Activated CD8-positive, alpha-beta memory T cell treated with anti-CD3 and anti-CD28 coated beads for 1 hour (primary cell): ENCODE measurements at regions not wholly inside any gene's neighbourhood (a gene's known extent, or its start where the extent isn't known, plus 50 kb on each side); places are given as distances from the start of the nearest gene placed in this dataset.

Experiments
- DNase-seq, 2 donors: peaks; one replicate each; pipeline ENCODE4 v3.0.0-alpha.2; 2020; ENCODE audit warnings: low read depth in 1 of 2; ENCODE audit errors: extremely low read depth in 1 of 2

DNA sequence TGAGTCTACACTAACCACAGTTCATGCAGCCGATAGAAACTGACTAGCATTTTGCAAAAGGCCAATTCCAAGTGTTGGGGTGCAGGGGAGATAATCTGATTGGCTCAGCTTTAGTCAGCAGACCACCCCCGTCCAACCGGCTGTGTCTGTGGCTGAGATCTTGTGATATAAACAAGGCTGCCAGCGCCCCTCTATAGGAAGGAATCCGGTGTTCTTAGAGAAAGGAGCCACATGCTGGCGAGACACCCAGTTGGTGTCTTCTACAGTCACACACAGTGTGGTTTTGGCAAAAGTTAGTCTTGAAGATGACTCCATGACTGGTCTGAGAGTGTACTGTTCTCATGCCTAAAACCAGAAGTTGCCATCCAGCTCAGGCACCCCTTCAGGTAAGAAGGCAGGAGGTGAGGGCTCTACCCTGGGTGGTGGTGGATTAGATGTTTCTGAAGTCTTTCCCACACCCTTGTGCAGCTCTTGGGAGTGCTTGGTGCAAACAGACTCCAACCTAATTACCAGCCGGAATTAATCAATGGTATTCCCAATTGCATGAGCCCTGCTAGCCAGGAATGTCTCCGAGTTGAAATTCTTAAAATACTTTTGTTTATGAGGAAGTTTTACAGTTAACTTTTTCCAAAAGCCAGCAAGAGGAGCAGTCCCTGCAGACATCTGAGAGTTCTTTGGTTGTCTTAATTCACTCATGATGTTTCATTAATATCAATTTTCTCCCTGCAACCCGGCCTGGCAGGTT, 172.3 kb upstream of the IRX6 start:
- DNase-seq: no peak

GRCh38 chr16:55152875-55153390, 171.1 kb upstream of the IRX6 start:
- no peak for DNase-seq

DNA sequence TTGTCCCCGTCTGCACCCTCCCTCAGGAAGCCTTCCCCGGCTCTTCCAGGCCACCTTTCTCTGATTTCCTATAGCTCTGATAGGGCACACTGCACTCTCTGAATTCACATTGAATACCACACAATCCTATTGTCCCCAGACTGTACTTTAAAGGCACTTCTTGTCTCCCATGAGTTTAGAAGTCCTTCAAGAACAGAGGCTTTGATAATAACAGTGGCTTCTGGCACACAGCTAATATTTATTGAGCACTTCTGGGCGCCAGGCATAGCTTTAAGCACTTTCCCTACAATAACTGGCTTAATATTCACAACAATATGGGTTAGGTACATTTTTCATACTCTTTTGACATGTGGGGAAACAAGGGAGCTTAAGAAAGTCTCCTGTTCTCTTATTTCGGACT, 169.7 kb upstream of the IRX6 start:
- no peak for DNase-seq

DNA sequence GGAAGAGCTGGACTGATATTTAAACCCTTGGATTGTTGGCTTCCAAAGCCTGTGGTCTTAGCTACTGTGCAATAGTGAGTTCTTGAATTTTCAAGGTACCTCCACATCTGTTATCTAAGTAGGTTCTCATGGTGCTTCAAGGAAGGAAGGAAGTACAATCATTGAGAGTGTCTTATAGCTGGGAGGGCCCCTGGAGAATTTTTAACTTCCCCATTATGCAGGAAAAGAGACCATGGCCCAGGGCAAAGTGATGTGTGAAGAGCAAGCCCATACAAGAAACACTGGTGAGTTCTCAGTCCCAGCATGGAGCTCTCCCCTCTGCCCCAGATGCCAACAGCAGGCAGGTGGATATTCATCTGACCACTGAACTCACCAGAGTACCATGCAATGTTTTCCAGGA, 169.0 kb upstream of the IRX6 start:
- no peak for DNase-seq

DNA sequence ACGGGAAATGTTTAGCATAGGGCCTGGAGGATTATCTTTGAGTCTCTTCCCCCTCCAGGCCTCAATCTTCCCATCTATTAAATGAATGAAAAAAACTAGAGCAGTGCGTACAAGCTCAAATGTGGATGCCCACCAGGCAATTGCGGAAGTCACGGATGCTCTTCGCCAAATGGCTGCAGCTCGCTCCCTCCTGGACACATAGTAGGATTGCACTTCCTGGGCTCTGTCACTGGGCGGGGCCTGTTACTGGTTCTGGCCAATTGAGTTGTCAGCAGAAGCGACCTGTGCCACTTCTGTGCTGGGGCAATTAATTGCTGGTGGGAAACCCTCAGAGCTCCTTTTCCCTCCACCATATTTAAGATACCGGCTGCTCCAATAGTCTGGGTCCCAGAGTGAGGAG, 168.2 kb upstream of the IRX6 start:
- no peak for DNase-seq

DNA sequence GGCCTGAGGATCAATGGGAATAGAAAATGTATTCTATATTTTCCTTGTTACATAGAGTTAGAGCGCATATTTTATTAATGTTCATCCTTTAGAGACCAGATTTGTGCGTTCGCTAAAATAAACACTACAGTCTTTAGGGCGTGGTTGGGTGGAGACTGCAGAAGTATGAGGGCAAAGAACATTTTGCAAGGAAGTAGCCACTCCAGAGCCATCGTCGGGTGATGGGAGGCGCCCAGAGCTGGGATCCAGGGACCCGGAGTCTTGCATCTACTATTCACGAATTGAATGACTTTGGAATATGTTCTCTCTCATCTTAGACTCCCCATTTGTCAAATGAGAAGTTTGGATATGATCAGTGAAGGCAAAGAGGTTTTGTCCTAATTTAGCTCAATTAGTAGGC, 154.2 kb upstream of the IRX6 start:
- DNase-seq: no peak

GRCh38 chr16:55171241-55171640, 152.8 kb upstream of the IRX6 start:
- no peak for DNase-seq

DNA sequence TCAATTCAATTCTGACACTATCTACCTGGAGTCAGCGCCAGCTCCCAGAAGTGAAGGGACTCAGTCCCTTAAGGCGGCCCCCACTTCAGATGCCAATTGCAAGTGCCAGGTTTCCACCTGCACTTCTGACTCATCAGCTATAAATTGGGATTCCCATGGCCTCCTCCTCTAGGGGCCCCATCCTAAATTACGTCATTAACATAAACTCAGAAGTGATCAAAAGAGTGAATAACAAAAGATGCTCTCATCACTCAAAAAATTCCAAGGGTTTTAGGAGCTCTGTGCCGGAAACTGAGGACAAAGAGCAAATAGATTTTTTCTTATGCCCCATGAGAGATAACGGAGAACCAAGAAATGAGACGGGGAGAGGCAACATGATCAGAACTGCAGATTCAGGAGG, 148.6 kb upstream of the IRX6 start:
- no peak for DNase-seq

- DNase-seq: no peak
Observed at GRCh38 chr16:55176901-55177300, 147.1 kb upstream of the IRX6 start.

DNA sequence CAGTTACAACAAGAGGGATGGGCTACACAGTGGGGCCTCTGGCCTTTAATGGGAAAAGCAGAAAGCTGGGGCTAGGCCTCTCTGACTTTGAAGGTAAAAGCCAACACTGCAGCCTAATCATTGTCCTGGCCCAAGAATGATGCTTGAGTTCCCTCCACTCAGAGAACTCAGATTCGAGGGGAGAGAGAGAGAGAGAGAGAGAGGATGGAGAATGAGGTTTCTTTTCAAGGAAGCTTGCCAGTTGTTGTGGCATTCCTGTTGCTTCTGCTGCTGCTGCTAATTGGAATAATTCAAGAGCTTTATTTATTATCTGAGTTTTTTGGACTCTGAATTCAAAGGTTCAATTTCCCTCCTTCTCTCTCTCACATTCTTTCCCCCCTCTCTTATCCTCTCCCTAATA, 144.6 kb upstream of the IRX6 start:
- no peak for DNase-seq

DNA sequence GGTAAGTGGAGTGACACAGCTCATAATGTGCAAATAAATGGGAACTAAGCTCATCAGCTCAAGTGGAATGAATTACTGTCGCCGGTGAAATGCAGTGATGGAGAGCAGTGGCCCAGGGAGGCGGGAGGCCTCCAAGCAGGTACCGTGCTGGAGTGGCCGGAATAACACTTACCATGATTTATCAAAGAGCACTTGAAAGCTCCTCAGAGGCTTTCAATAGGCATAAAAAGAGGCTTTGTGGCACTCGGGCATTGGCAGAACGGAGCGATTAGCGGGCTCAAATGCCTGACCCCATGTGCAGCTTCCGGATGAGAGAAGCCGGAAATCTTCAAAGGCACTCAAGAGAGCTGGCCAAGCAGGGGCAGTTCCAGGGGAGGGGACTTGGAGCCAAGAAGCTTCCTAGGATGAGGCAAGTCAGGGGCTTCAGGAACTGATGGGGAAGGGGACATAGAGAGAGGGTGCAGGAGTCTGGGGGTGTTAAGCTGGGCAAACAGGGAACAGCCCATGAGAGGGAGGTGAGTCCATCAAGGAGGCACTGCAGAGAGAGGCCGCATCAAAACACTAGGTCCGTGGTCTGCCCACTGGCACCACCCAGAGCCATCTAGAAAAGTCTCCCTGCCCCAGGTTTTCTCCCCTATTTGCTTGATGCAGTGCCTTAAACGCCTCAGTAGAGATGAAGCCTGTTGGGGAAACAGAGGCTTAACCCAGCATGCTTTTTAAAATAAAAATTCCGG, 144.0 kb upstream of the IRX6 start:
- DNase-seq: no peak

GRCh38 chr16:55184052-55184451, 140.0 kb upstream of the IRX6 start:
- DNase-seq: no peak

GRCh38 chr16:55184619-55185018, 139.4 kb upstream of the IRX6 start:
- DNase-seq: no peak

DNA sequence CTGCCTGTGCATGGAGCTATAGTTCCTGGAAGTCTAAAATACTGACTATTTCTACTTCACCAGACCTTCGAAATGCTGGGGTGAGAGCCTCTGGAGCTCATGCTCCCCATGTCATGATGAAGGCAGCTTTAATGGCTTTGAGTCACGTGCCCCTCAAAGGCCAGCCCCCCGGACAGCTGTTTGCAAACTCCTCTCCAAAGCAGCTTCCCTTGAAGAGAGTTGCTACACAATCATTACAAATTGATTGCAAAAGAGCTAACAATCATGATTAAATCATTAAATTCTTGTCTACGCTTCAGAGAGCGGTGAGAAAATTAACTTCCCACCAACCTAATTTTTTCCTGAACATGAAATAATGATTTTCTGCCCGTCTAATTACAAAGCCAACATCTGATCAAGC, 134.8 kb upstream of the IRX6 start:
- no peak for DNase-seq

- no peak for DNase-seq
Observed at GRCh38 chr16:55189682-55190636, 134.0 kb upstream of the IRX6 start.

DNA sequence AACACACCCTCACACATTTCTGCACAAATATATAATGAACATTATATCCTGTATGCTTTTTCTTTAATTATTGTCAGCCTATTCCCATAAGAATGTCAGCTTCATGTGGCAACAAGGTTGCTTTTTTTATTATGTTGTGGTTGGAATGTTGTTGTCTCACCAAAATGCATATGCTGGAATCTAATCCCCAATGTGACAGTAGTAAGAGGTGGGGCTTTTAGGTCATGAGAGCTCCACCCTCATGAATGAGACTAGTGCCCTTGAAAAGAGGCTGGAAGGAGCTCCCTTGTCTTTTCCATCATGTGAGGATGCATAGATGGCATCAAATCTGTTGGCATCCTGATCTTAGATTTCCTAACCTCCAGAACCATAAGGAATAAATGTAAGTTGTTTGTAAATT, 131.3 kb upstream of the IRX6 start:
- DNase-seq: no peak

- no peak for DNase-seq
Observed at GRCh38 chr16:55203570-55203969, 120.4 kb upstream of the IRX6 start.

- DNase-seq: no peak
Observed at GRCh38 chr16:55204069-55204468, 119.9 kb upstream of the IRX6 start.

GRCh38 chr16:55204923-55205322, 119.1 kb upstream of the IRX6 start:
- no peak for DNase-seq

DNA sequence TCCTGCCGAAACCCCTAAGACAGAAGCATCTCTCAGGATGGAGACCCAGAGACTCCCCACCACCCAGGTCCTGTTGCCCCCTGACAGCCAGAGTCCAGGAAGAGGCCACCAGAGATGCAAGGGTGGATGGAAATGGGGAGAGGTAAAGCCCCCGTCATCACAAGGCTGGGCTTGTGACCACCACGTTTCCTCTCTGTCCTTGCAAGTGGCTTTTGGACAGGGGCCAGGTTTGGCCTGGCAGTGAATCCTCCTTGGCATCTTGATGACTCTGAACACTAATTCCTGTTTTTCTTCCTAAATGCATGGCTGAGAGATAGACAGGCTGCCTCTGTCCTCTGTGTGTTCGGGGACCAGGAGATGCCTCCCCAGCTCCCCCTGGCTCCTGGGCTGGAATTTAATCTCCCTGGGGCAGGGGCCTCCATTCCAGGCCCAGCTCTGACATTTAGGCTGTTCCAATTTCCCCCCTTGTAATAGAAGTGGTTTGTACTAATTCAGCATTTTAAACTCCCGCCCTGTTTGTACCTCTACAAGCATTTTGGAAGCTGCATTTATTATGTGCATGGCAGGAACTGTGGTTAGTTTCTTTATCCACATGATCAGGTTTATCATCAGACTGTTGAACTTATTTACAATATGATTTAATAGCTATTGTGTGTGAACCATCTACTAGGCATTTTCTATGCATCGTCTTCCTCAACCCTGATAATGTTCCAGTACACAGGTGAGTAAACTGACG, 116.1 kb upstream of the IRX6 start:
- DNase-seq: no peak

- DNase-seq: no peak
Observed at GRCh38 chr16:55209626-55210025, 114.4 kb upstream of the IRX6 start.
